Lung (tissue), 11 donors: ENCODE measurements at regions not wholly inside any gene's neighbourhood (a gene's known extent, or its start where the extent isn't known, plus 50 kb on each side); places are given as distances from the start of the nearest gene placed in this dataset.

Experiments
- ATAC-seq: fragments of 200-7000 bp; cut with Tn5 transposase; one replicate; pipeline ENCODE4 v1.9.1; 2020; ENCODE audit warnings: moderate number of reproducible peaks; ENCODE audit not compliant: insufficient read depth, low FRiP score
- DNase-seq, 3 donors: peaks; one replicate each; pipeline ENCODE4 v3.0.0-alpha.2; 2013 to 2017
- H3K27ac ChIP-seq, 2 donors: one replicate each; pipeline ENCODE4 v1.5.1; 2013; ENCODE audit warnings: mild to moderate bottlenecking in 2 of 2, moderate library complexity in 2 of 2, control low read depth in 1 of 2, inconsistent platforms in 1 of 2, low read depth in 1 of 2, low read length in 1 of 2
- H3K27me3 ChIP-seq, 3 donors: one replicate each; pipeline ENCODE4 v1.5.1; 2013; ENCODE audit warnings: low read length in 2 of 3; ENCODE audit not compliant: control insufficient read depth in 3 of 3, insufficient read depth in 3 of 3
- H3K36me3 ChIP-seq, 4 donors: one replicate each; pipeline ENCODE4 v1.5.1; 2013; ENCODE audit warnings: low read length in 4 of 4, mild to moderate bottlenecking in 1 of 4, moderate library complexity in 1 of 4; ENCODE audit not compliant: control insufficient read depth in 4 of 4, insufficient read depth in 4 of 4
- H3K4me1 ChIP-seq, 5 donors: one replicate each; pipeline ENCODE4 v1.5.1; 2013; ENCODE audit warnings: low read length in 5 of 5, mild to moderate bottlenecking in 2 of 5, moderate library complexity in 1 of 5; ENCODE audit not compliant: control insufficient read depth in 5 of 5, insufficient read depth in 5 of 5
- H3K4me3 ChIP-seq: one replicate; pipeline ENCODE4 v1.5.1; 2013; ENCODE audit warnings: mild to moderate bottlenecking, control low read depth, moderate library complexity
- H3K9ac ChIP-seq, 2 donors: one replicate each; pipeline ENCODE4 v1.5.1; 2013; ENCODE audit warnings: low read length in 2 of 2, control low read depth in 1 of 2; ENCODE audit not compliant: insufficient read depth in 1 of 2
- H3K9me3 ChIP-seq, 4 donors: one replicate each; pipeline ENCODE4 v1.5.1; 2013; ENCODE audit warnings: low read length in 3 of 4, mild to moderate bottlenecking in 1 of 4, moderate library complexity in 1 of 4; ENCODE audit not compliant: control insufficient read depth in 4 of 4, insufficient read depth in 3 of 4
- WGBS, 2 donors: extraction: QIAGEN DNeasy Blood & Tissue Kit; methylation state at CpG; one replicate each; pipeline ENCODE4 v1.1.7; 2013; 5-methylcytosine and 5-hydroxymethylcytosine counted together
- TF ChIP-seq, protein P1 (sequence below): IDR thresholded peaks from 2 replicates; pipeline ENCODE4 v1.5.1; 2012; ENCODE audit warnings: mild to moderate bottlenecking; ENCODE audit errors: control extremely low read depth, extremely low read depth
- donor health status: control.
- donor health status: control.
- donor health status: Bipolar disorder and iron deficiency.
- donor health status: healthy.
- donor health status: DM: yes; HTN: yes; CAD: no.

GRCh38 chr2:60391230-60391629, 162.2 kb downstream of the BCL11A start:
- TF ChIP-seq, protein P1, sequence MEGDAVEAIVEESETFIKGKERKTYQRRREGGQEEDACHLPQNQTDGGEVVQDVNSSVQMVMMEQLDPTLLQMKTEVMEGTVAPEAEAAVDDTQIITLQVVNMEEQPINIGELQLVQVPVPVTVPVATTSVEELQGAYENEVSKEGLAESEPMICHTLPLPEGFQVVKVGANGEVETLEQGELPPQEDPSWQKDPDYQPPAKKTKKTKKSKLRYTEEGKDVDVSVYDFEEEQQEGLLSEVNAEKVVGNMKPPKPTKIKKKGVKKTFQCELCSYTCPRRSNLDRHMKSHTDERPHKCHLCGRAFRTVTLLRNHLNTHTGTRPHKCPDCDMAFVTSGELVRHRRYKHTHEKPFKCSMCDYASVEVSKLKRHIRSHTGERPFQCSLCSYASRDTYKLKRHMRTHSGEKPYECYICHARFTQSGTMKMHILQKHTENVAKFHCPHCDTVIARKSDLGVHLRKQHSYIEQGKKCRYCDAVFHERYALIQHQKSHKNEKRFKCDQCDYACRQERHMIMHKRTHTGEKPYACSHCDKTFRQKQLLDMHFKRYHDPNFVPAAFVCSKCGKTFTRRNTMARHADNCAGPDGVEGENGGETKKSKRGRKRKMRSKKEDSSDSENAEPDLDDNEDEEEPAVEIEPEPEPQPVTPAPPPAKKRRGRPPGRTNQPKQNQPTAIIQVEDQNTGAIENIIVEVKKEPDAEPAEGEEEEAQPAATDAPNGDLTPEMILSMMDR, result no peak
- H3K9me3 ChIP-seq, result no peaks in the 10 kb centered on the region
- H3K4me1 ChIP-seq, result peaks cover 0 to 3% (median 0%) of the 10 kb centered on the region in 5 donors
- no peaks in the 10 kb centered on the region for H3K36me3 ChIP-seq
- ATAC-seq, result no peak
- no peak overlapping the region for H3K4me3 ChIP-seq
- H3K27ac ChIP-seq, result no peak overlapping the region
- DNase-seq, result no peak
- no peak overlapping the region for H3K9ac ChIP-seq
- 68 to 71% methylated on average over 6 of the region's 6 CpGs for WGBS, 2 donors
- H3K27me3 ChIP-seq, result no peaks in the 10 kb centered on the region

DNA sequence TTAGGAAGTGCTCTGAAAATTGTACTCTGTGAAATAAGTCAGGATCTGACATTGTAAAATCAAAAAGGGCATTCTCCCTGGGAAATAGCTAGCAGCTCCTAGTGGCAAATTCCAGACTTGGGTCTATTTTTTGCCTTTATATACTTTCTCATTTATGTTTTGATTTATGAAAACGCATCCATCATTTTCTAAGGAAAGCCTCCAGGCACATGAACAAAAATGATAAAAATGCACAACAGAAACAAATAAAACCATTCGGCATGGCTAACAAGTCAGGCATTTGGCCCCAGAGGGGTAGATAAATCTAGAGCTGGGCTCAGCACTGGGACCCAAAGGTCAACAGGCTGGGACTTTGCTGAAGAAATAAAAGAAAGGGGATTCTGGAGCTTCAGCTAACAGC, 167.0 kb downstream of the BCL11A start:
- Histone ChIP-seq H3K27ac (no peak overlapping the region), H3K9ac (no peak overlapping the region), H3K36me3 (no peaks in the 10 kb centered on the region), H3K9me3 (no peaks in the 10 kb centered on the region), H3K27me3 (no peaks in the 10 kb centered on the region), H3K4me3 (no peak overlapping the region), H3K4me1 (no peaks in the 10 kb centered on the region)
- WGBS, 2 donors, result 81 to 91% methylated on average over 2 of the region's 2 CpGs
- ATAC-seq (no peak), DNase-seq (no peak)
- TF ChIP-seq, protein P1, result no peak

DNA sequence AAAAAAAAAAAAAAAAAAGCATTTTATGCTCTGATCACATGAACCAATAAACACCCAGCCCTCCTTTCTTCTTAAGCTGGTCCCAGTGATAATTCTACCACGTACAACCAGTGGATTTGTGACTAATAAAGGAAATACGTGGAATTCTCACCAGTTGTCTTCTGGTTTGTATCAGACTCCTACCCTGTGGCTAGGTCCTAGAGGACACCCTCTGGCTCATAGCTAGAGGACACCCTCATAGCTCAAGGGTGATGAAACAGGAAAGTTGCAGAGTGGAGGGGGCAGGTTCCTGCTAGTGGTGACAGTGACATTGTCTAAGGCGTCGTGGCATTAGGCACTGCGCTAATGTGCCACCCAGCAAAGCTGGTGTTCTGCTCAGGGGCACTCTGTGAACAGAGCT, 167.8 kb downstream of the BCL11A start:
- no peak overlapping the region for H3K9ac ChIP-seq
- 33 to 59% methylated on average over 5 of the region's 5 CpGs for WGBS, 2 donors
- ATAC-seq, result no peak

More for the DNA sequence above, 167.8 kb downstream of the BCL11A start:
- no peaks in the 10 kb centered on the region for H3K36me3 ChIP-seq
- H3K27me3 ChIP-seq, result no peaks in the 10 kb centered on the region
- H3K4me3 ChIP-seq, result no peak overlapping the region
- TF ChIP-seq, protein P1, result no peak
- no peaks in the 10 kb centered on the region for H3K4me1 ChIP-seq
- H3K9me3 ChIP-seq, result no peaks in the 10 kb centered on the region
- no peak for DNase-seq
- H3K27ac ChIP-seq, result no peak overlapping the region
